ENCODE measurements at regions not wholly inside any gene's neighbourhood (a gene's known extent, or its start where the extent isn't known, plus 50 kb on each side); places are given as distances from the start of the nearest gene placed in this dataset.

DNA sequence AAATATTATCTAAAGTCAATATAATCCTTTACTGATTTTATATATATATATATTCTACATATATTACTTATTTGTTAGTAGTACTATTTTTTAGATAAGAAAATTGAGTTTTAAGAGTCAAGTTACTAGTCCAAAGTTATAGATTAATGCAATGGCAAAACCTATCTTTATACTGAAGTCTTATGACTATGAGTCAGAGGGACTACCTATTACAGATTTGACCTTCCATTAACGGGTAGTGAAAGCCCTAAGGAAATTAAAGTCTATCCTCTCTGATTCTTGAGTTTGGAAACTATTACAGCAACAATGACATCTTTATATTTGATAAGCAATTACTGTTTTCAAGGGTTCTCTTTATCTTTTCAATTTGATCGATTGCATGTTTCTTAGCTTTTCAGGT lies 315.8 kb downstream of the CASP12 start:
- Histone ChIP-seq H3K9ac (ENCODE audit: low read depth in 1 of 2, low read length in 2 of 2) (no peak overlapping the region), H3K36me3 (ENCODE audit: control insufficient read depth in 2 of 2, insufficient read depth in 2 of 2, low read length in 2 of 2) (no peaks in the 10 kb centered on the region), H3K4me1 (ENCODE audit: control insufficient read depth in 2 of 2, insufficient read depth in 2 of 2, low read length in 2 of 2) (no peaks in the 10 kb centered on the region), H3K27ac (ENCODE audit: low read depth in 2 of 2, low read length in 2 of 2) (no peak overlapping the region), H3K9me3 (ENCODE audit: control insufficient read depth in 2 of 2, low read length in 2 of 2) (no peaks in the 10 kb centered on the region), H3K27me3 (ENCODE audit: control insufficient read depth in 2 of 2, insufficient read depth in 2 of 2, low read length in 2 of 2) (no peaks in the 10 kb centered on the region), H3K4me3 (ENCODE audit: low read length in 2 of 2) (no peak overlapping the region)

- H3K9me3 ChIP-seq (ENCODE audit: control insufficient read depth in 2 of 2, low read length in 2 of 2): no peaks in the 10 kb centered on the region
- no peaks in the 10 kb centered on the region for H3K27me3 ChIP-seq (ENCODE audit: control insufficient read depth in 2 of 2, insufficient read depth in 2 of 2, low read length in 2 of 2)
- no peak overlapping the region for H3K9ac ChIP-seq (ENCODE audit: low read depth in 1 of 2, low read length in 2 of 2)
- H3K4me1 ChIP-seq (ENCODE audit: control insufficient read depth in 2 of 2, insufficient read depth in 2 of 2, low read length in 2 of 2): no peaks in the 10 kb centered on the region
- H3K36me3 ChIP-seq (ENCODE audit: control insufficient read depth in 2 of 2, insufficient read depth in 2 of 2, low read length in 2 of 2): no peaks in the 10 kb centered on the region
- no peak overlapping the region for H3K4me3 ChIP-seq (ENCODE audit: low read length in 2 of 2)
- no peak overlapping the region for H3K27ac ChIP-seq (ENCODE audit: low read depth in 2 of 2, low read length in 2 of 2)
Observed at GRCh38 chr11:104581246-104581980, 316.8 kb downstream of the CASP12 start.

DNA sequence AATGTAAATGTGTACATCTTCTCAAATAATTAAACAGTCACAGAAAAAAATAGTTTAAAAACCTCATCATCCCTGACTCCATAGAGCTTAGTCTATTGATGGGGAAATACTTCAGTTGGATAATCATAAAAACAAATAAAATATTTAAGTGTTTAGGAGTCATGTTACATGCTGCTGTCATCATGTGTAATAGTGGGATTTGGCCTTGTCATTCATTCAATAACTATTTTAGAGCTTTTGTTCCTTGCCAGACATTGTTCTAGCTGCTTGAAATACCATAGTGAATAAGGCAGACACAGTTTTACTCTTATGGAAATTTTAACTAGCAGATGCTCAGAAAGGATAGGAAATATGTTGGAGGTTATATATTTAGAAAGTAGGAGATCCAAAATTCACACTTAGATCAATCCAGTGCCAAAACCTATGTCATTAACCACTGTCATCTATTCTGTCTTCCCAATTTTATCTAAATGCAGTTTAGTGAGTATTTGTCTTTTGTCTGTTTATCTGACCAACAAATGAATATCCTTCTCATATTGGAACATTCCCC lies 324.7 kb downstream of the CASP12 start:
- Histone ChIP-seq H3K27me3 (ENCODE audit: control insufficient read depth in 2 of 2, insufficient read depth in 2 of 2, low read length in 2 of 2) (no peaks in the 10 kb centered on the region), H3K4me1 (ENCODE audit: control insufficient read depth in 2 of 2, insufficient read depth in 2 of 2, low read length in 2 of 2) (no peaks in the 10 kb centered on the region), H3K4me3 (ENCODE audit: low read length in 2 of 2) (no peak overlapping the region), H3K27ac (ENCODE audit: low read depth in 2 of 2, low read length in 2 of 2) (no peak overlapping the region), H3K36me3 (ENCODE audit: control insufficient read depth in 2 of 2, insufficient read depth in 2 of 2, low read length in 2 of 2) (no peaks in the 10 kb centered on the region), H3K9ac (ENCODE audit: low read depth in 1 of 2, low read length in 2 of 2) (no peak overlapping the region), H3K9me3 (ENCODE audit: control insufficient read depth in 2 of 2, low read length in 2 of 2) (no peaks in the 10 kb centered on the region)

- no peak overlapping the region for H3K4me3 ChIP-seq (ENCODE audit: low read length in 2 of 2)
- H3K9ac ChIP-seq (ENCODE audit: low read depth in 1 of 2, low read length in 2 of 2): no peak overlapping the region
- no peaks in the 10 kb centered on the region for H3K9me3 ChIP-seq (ENCODE audit: control insufficient read depth in 2 of 2, low read length in 2 of 2)
- no peaks in the 10 kb centered on the region for H3K4me1 ChIP-seq (ENCODE audit: control insufficient read depth in 2 of 2, insufficient read depth in 2 of 2, low read length in 2 of 2)
- no peaks in the 10 kb centered on the region for H3K36me3 ChIP-seq (ENCODE audit: control insufficient read depth in 2 of 2, insufficient read depth in 2 of 2, low read length in 2 of 2)
- H3K27ac ChIP-seq (ENCODE audit: low read depth in 2 of 2, low read length in 2 of 2): no peak overlapping the region
- no peaks in the 10 kb centered on the region for H3K27me3 ChIP-seq (ENCODE audit: control insufficient read depth in 2 of 2, insufficient read depth in 2 of 2, low read length in 2 of 2)
Observed at GRCh38 chr11:104572279-104572678, 326.0 kb downstream of the CASP12 start.

DNA sequence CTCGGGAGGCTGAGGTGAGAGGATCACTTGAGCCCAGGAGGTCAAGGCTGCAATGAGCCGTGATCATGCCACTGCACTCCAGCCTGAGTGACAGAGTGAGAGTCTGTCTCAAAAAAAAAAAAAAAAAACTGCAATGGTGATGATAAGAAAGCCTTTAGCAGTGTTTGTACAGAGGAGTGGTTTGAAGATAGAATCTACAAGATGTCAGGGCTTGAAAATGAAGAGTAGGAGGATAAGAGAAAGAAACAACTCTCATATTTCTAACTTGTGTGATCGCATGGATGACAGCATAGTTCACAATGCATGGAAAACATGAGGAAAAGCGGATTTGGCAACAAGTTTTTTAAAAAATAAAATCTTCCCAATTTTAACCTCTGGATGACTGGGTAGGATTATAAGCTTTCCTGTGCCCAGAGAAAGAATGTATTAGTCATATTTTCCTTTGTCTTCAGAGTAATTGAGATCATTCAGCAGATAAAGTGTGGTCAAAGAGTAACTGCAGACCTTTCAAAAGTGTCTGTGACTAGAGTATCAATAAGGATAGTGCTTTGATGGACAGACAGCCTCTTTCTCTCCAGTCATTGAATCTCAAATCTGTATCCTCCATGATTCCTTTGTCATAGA lies 328.1 kb downstream of the CASP12 start:
- no peak overlapping the region for H3K4me3 ChIP-seq (ENCODE audit: low read length in 2 of 2)
- no peaks in the 10 kb centered on the region for H3K36me3 ChIP-seq (ENCODE audit: control insufficient read depth in 2 of 2, insufficient read depth in 2 of 2, low read length in 2 of 2)
- no peaks in the 10 kb centered on the region for H3K4me1 ChIP-seq (ENCODE audit: control insufficient read depth in 2 of 2, insufficient read depth in 2 of 2, low read length in 2 of 2)
- H3K9ac ChIP-seq (ENCODE audit: low read depth in 1 of 2, low read length in 2 of 2): no peak overlapping the region
- no peaks in the 10 kb centered on the region for H3K9me3 ChIP-seq (ENCODE audit: control insufficient read depth in 2 of 2, low read length in 2 of 2)
- no peak overlapping the region for H3K27ac ChIP-seq (ENCODE audit: low read depth in 2 of 2, low read length in 2 of 2)
- no peaks in the 10 kb centered on the region for H3K27me3 ChIP-seq (ENCODE audit: control insufficient read depth in 2 of 2, insufficient read depth in 2 of 2, low read length in 2 of 2)

DNA sequence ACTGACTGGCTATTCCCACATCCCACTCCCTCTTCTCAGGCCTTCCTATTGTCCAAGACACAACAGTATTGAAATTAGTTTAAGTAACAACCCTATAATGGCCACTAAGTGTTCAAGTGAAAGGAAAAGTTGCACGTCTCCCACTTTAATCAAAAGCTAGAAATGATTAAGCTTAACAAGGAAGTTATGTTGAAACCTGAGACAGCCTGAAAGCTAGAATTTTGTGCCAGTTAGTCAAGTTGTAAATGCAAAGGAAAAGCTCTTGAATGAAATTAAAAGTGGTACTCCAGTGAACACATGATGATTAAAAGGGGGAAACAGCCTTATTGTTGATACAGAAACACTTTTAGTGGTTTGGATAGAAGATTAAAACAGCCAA lies 332.7 kb downstream of the CASP12 start:
- no peaks in the 10 kb centered on the region for H3K9me3 ChIP-seq (ENCODE audit: control insufficient read depth in 2 of 2, low read length in 2 of 2)
- H3K9ac ChIP-seq (ENCODE audit: low read depth in 1 of 2, low read length in 2 of 2): no peak overlapping the region
- no peak overlapping the region for H3K27ac ChIP-seq (ENCODE audit: low read depth in 2 of 2, low read length in 2 of 2)
- no peaks in the 10 kb centered on the region for H3K27me3 ChIP-seq (ENCODE audit: control insufficient read depth in 2 of 2, insufficient read depth in 2 of 2, low read length in 2 of 2)
- no peaks in the 10 kb centered on the region for H3K36me3 ChIP-seq (ENCODE audit: control insufficient read depth in 2 of 2, insufficient read depth in 2 of 2, low read length in 2 of 2)
- no peaks in the 10 kb centered on the region for H3K4me1 ChIP-seq (ENCODE audit: control insufficient read depth in 2 of 2, insufficient read depth in 2 of 2, low read length in 2 of 2)
- no peak overlapping the region for H3K4me3 ChIP-seq (ENCODE audit: low read length in 2 of 2)

DNA sequence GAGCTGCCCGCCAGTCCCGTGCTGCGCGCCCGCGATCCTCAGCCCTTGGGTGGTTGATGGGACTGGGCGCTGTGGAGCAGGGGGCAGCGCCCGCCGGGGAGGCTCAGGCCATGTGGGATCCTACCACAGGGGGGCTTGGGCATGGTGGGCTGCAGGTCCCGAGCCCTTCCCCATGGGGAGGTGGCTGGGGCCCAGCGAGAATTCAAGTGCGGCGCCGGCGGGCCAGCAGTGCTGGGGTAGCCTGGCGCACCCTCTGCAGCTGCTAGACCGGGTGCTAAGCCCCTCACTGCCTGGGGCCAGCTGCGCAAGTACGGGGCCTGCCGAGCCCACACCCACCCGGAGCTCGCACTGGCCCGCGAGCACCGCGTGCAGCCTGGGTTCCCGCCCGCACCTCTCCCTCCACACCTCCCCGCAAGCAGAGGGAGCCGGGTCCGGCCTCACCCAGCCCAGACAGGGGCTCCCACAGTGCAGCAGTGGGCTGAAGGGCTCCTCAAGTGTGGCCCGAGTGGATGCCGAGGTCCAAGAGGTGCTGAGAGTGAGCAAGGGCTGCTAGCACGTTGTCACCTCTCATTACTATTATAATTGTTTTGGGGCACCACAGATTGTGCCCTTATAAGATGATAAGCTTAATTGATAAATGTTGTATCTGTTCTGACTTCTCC lies 333.2 kb downstream of the CASP12 start:
- H3K4me3 ChIP-seq (ENCODE audit: low read length in 2 of 2): no peak overlapping the region
- no peak overlapping the region for H3K9ac ChIP-seq (ENCODE audit: low read depth in 1 of 2, low read length in 2 of 2)
- H3K27ac ChIP-seq (ENCODE audit: low read depth in 2 of 2, low read length in 2 of 2): no peak overlapping the region
- no peaks in the 10 kb centered on the region for H3K9me3 ChIP-seq (ENCODE audit: control insufficient read depth in 2 of 2, low read length in 2 of 2)
- no peaks in the 10 kb centered on the region for H3K4me1 ChIP-seq (ENCODE audit: control insufficient read depth in 2 of 2, insufficient read depth in 2 of 2, low read length in 2 of 2)
- no peaks in the 10 kb centered on the region for H3K36me3 ChIP-seq (ENCODE audit: control insufficient read depth in 2 of 2, insufficient read depth in 2 of 2, low read length in 2 of 2)
- no peaks in the 10 kb centered on the region for H3K27me3 ChIP-seq (ENCODE audit: control insufficient read depth in 2 of 2, insufficient read depth in 2 of 2, low read length in 2 of 2)

- Histone ChIP-seq H3K4me3 (ENCODE audit: low read length in 2 of 2) (no peak overlapping the region), H3K4me1 (ENCODE audit: control insufficient read depth in 2 of 2, insufficient read depth in 2 of 2, low read length in 2 of 2) (no peaks in the 10 kb centered on the region), H3K27ac (ENCODE audit: low read depth in 2 of 2, low read length in 2 of 2) (no peak overlapping the region), H3K9me3 (ENCODE audit: control insufficient read depth in 2 of 2, low read length in 2 of 2) (no peaks in the 10 kb centered on the region), H3K27me3 (ENCODE audit: control insufficient read depth in 2 of 2, insufficient read depth in 2 of 2, low read length in 2 of 2) (no peaks in the 10 kb centered on the region), H3K9ac (ENCODE audit: low read depth in 1 of 2, low read length in 2 of 2) (no peak overlapping the region), H3K36me3 (ENCODE audit: control insufficient read depth in 2 of 2, insufficient read depth in 2 of 2, low read length in 2 of 2) (no peaks in the 10 kb centered on the region)
Observed at GRCh38 chr11:104556606-104557301, 341.5 kb downstream of the CASP12 start.

GRCh38 chr11:104549019-104549418 lies 349.2 kb downstream of the CASP12 start:
- no peaks in the 10 kb centered on the region for H3K27me3 ChIP-seq (ENCODE audit: control insufficient read depth in 2 of 2, insufficient read depth in 2 of 2, low read length in 2 of 2)
- no peak overlapping the region for H3K27ac ChIP-seq (ENCODE audit: low read depth in 2 of 2, low read length in 2 of 2)
- no peak overlapping the region for H3K9ac ChIP-seq (ENCODE audit: low read depth in 1 of 2, low read length in 2 of 2)
- H3K9me3 ChIP-seq (ENCODE audit: control insufficient read depth in 2 of 2, low read length in 2 of 2): no peaks in the 10 kb centered on the region
- no peaks in the 10 kb centered on the region for H3K36me3 ChIP-seq (ENCODE audit: control insufficient read depth in 2 of 2, insufficient read depth in 2 of 2, low read length in 2 of 2)
- no peaks in the 10 kb centered on the region for H3K4me1 ChIP-seq (ENCODE audit: control insufficient read depth in 2 of 2, insufficient read depth in 2 of 2, low read length in 2 of 2)
- no peak overlapping the region for H3K4me3 ChIP-seq (ENCODE audit: low read length in 2 of 2)

All from mucosa of rectum (tissue), 2 donors.